B cell (primary cell): ENCODE measurements at regions not wholly inside any gene's neighbourhood (a gene's known extent, or its start where the extent isn't known, plus 50 kb on each side); places are given as distances from the start of the nearest gene placed in this dataset.
"Not testable (repeated sequence)": the region's sequence is repeated elsewhere in the genome, so short reads cannot be mapped to it uniquely, and the experiment has no call there.

Experiments
- ATAC-seq: fragments of 200-7000 bp; cut with Tn5 transposase; one replicate; pipeline ENCODE4 v1.10.0; 2021; ENCODE audit warnings: low read depth, mild to moderate bottlenecking, moderate number of reproducible peaks, moderate library complexity
- CTCF ChIA-PET: fragments of 350-600 bp; sonication (Branson Sonifier 250); formaldehyde crosslinking; loops from one replicate; lab custom pipeline; 2021; ENCODE audit warnings: antibody characterized with exemption, inconsistent platforms; lab: Charles Lee
- POLR2A ChIA-PET: fragments of 350-600 bp; sonication (Branson Sonifier 250); formaldehyde crosslinking; loops from one replicate; lab custom pipeline; 2021; ENCODE audit warnings: antibody characterized with exemption; lab: Charles Lee
- DNase-seq: peaks from one replicate; pipeline ENCODE4 v3.0.0; 2013
- H2AFZ ChIP-seq: 2 replicates; pipeline ENCODE4 v1.6.1; 2012; ENCODE audit warnings: mild to moderate bottlenecking, low read depth, low read length; ENCODE audit not compliant: insufficient read depth, poor library complexity, severe bottlenecking
- H3K27ac ChIP-seq, 2 donors: 1 replicate in 1 of 2; 2 replicates in 1 of 2; pipeline ENCODE4 v1.5.1; 2012 to 2013; ENCODE audit warnings: low read length in 2 of 2, mild to moderate bottlenecking in 2 of 2, moderate library complexity in 1 of 2
- H3K27me3 ChIP-seq, 4 experiments: fragments of 200-600 bp in 1 of 4; sonication (generic) in 1 of 4; replicated peaks in 1 of 4; 1 replicate in 2 of 4; 2 replicates in 2 of 4; pipeline versions ENCODE4 v1.6.1 to v1.7.0; 2013 to 2016; ENCODE audit warnings: low read length in 3 of 4, mild to moderate bottlenecking in 2 of 4, mixed read lengths in 1 of 4, moderate library complexity in 1 of 4; ENCODE audit not compliant: insufficient read depth in 4 of 4, control insufficient read depth in 3 of 4; ENCODE audit errors: control extremely low read depth in 1 of 4
- H3K36me3 ChIP-seq, 2 experiments: replicated peaks in 1 of 2; 1 replicate in 1 of 2; 2 replicates in 1 of 2; pipeline versions ENCODE4 v1.6.1 to v1.7.1; 2013; ENCODE audit warnings: low read length in 1 of 2; ENCODE audit not compliant: insufficient read depth in 2 of 2, control insufficient read depth in 1 of 2; ENCODE audit errors: control extremely low read depth in 1 of 2, extremely low read depth in 1 of 2
- H3K4me1 ChIP-seq, 2 donors: fragments of 200-600 bp in 1 of 2; sonication (generic) in 1 of 2; 1 replicate in 1 of 2; 2 replicates in 1 of 2; pipeline versions ENCODE4 v1.5.1 to v1.6.1; 2013 to 2017; ENCODE audit warnings: low read length in 2 of 2; ENCODE audit not compliant: control insufficient read depth in 2 of 2, insufficient read depth in 2 of 2
- H3K4me2 ChIP-seq: replicated peaks from 2 replicates; pipeline ENCODE3; 2012; ENCODE audit warnings: mild to moderate bottlenecking, low read depth, low read length; ENCODE audit not compliant: poor library complexity, severe bottlenecking
- H3K4me3 ChIP-seq, 5 experiments: fragments of 200-600 bp in 1 of 5; sonication (generic) in 1 of 5; 1 replicate in 3 of 5; 2 replicates in 2 of 5; pipeline versions ENCODE4 v1.5.1 to v1.7.0; 2011 to 2016; ENCODE audit warnings: low read length in 4 of 5, mild to moderate bottlenecking in 4 of 5, low read depth in 2 of 5, control low read depth in 1 of 5, moderate library complexity in 1 of 5; ENCODE audit not compliant: insufficient read depth in 1 of 5; ENCODE audit errors: control extremely low read depth in 1 of 5, extremely low read depth in 1 of 5
- H3K79me2 ChIP-seq: fragments of 200-600 bp; sonication (generic); one replicate; pipeline ENCODE4 v1.6.0; 2016; ENCODE audit warnings: low read length; ENCODE audit not compliant: control insufficient read depth, insufficient read depth
- H3K9ac ChIP-seq: fragments of 200-600 bp; sonication (generic); 2 replicates; pipeline ENCODE4 v1.6.1; 2017; ENCODE audit warnings: mild to moderate bottlenecking, low read length, moderate library complexity
- H3K9me3 ChIP-seq, 3 donors: one replicate each; pipeline versions ENCODE4 v1.6.1 to v1.7.1; 2013; ENCODE audit warnings: low read length in 2 of 3; ENCODE audit not compliant: control insufficient read depth in 2 of 3, insufficient read depth in 1 of 3; ENCODE audit errors: control extremely low read depth in 1 of 3
- H4K20me1 ChIP-seq: 2 replicates; pipeline ENCODE4 v1.6.0; 2012; ENCODE audit warnings: mild to moderate bottlenecking, low read length; ENCODE audit not compliant: insufficient read depth, control insufficient read depth, poor library complexity, severe bottlenecking
- H3K27ac Mint-ChIP-seq: one replicate; pipeline ENCODE4 v1.8.0; 2021; ENCODE audit warnings: mixed read lengths
- H3K27me3 Mint-ChIP-seq: one replicate; pipeline ENCODE4 v1.8.0; 2021; ENCODE audit warnings: mixed read lengths
- H3K4me1 Mint-ChIP-seq: one replicate; pipeline ENCODE4 v1.8.0; 2021; ENCODE audit warnings: mixed read lengths
- H3K4me3 Mint-ChIP-seq: one replicate; pipeline ENCODE4 v1.8.0; 2021; ENCODE audit warnings: mixed read lengths
- H3K9me3 Mint-ChIP-seq: one replicate; pipeline ENCODE4 v1.8.0; 2022; ENCODE audit warnings: mixed read lengths; ENCODE audit not compliant: insufficient read depth
- CTCF ChIP-seq: fragments of 200-600 bp; IDR thresholded peaks from one replicate; pipeline ENCODE4 v1.8.0; 2022; ENCODE audit warnings: antibody characterized with exemption, mild to moderate bottlenecking
- EZH2 ChIP-seq: IDR thresholded peaks from 2 replicates; pipeline ENCODE4 v1.6.1; 2012; ENCODE audit warnings: borderline replicate concordance, low read depth, mild to moderate bottlenecking, moderate library complexity, low read length; ENCODE audit not compliant: insufficient read depth, poor library complexity, severe bottlenecking
- WGBS: methylation state at CpG from one replicate; pipeline ENCODE4 v1.1.5; 2013; ENCODE audit warnings: missing lambda C conversion rate; ENCODE audit not compliant: insufficient coverage; 5-methylcytosine and 5-hydroxymethylcytosine counted together
- intact Hi-C: fragments of 100-400 bp; cut with micrococcal nuclease; formaldehyde crosslinking; loops from one replicate; pipeline ENCODE4 v1.10.0; 2022

- Histone ChIP-seq H2AFZ (peak overlapping the region; percentile 30), H3K4me2 (peak overlapping the region; percentile 59), H3K27me3 (no peaks in the 10 kb centered on the region), H3K4me1 (peaks cover 42 to 54% of the 10 kb centered on the region in 2 donors), H3K9me3 (peaks cover 0 to 4% (median 0%) of the 10 kb centered on the region in 3 donors), H3K4me3 (peak overlapping the region in 1 of 5 experiments; percentile 27), H3K27ac (no peak overlapping the region), H3K36me3 (no peaks in the 10 kb centered on the region), H3K9ac (no peak overlapping the region), H4K20me1 (no peaks in the 10 kb centered on the region), H3K79me2 (no peaks in the 10 kb centered on the region)
- no peaks in the 10 kb centered on the region for H3K9me3 Mint-ChIP-seq
- intact Hi-C loops, result no loop called here
- no peak overlapping the region for H3K27ac Mint-ChIP-seq
- 85% methylated on average over 3 of the region's 5 CpGs for WGBS
- POLR2A ChIA-PET, result no interaction called here
- no peaks in the 10 kb centered on the region for H3K27me3 Mint-ChIP-seq
- DNase-seq (no peak), ATAC-seq (no peak)
- TF ChIP-seq EZH2, result no peak
- TF ChIP-seq CTCF, result no peak
- H3K4me1 Mint-ChIP-seq, result peaks cover 52% of the 10 kb centered on the region
- H3K4me3 Mint-ChIP-seq, result peak overlapping the region; percentile 67
- CTCF ChIA-PET, result no interaction called here
Observed at GRCh38 chr3:194035406-194036138, 100.4 kb upstream of the HES1 start.

GRCh38 chr3:194036842-194037241, 99.1 kb upstream of the HES1 start:
- no peak overlapping the region for H3K4me3 ChIP-seq
- no peak overlapping the region for H3K27ac ChIP-seq
- H3K36me3 ChIP-seq, result no peaks in the 10 kb centered on the region
- 100% methylated on average over 5 of the region's 6 CpGs for WGBS
- H3K27me3 ChIP-seq, result no peaks in the 10 kb centered on the region
- ChIA-PET CTCF (no interaction called here), POLR2A (no interaction called here)
- no peaks in the 10 kb centered on the region for H3K79me2 ChIP-seq
- TF ChIP-seq CTCF (no peak), EZH2 (no peak)
- DNase-seq (no peak), ATAC-seq (no peak)
- peaks cover 0 to 4% (median 0%) of the 10 kb centered on the region in 3 donors for H3K9me3 ChIP-seq
- Mint-ChIP-seq H3K9me3 (no peaks in the 10 kb centered on the region), H3K4me3 (no peak overlapping the region), H3K27ac (no peak overlapping the region), H3K4me1 (peaks cover 51% of the 10 kb centered on the region), H3K27me3 (no peaks in the 10 kb centered on the region)
- H4K20me1 ChIP-seq, result no peaks in the 10 kb centered on the region
- no peak overlapping the region for H2AFZ ChIP-seq
- no peak overlapping the region for H3K4me2 ChIP-seq
- no peak overlapping the region for H3K9ac ChIP-seq
- intact Hi-C loops, result no loop called here
- H3K4me1 ChIP-seq, result peaks cover 41 to 47% of the 10 kb centered on the region in 2 donors

- H3K27me3 ChIP-seq, H3K9me3 ChIP-seq, H3K27ac Mint-ChIP-seq, DNase-seq, H3K79me2 ChIP-seq, H3K9ac ChIP-seq, POLR2A ChIA-PET, H3K9me3 Mint-ChIP-seq, H3K27me3 Mint-ChIP-seq, H2AFZ ChIP-seq, H3K27ac ChIP-seq, H3K36me3 ChIP-seq, CTCF ChIA-PET, intact Hi-C loops, H3K4me2 ChIP-seq, ATAC-seq, H3K4me3 Mint-ChIP-seq, H4K20me1 ChIP-seq, H3K4me3 ChIP-seq: not testable (repeated sequence)
- peaks cover 36% of the 10 kb centered on the region for H3K4me1 Mint-ChIP-seq
- H3K4me1 ChIP-seq, result peaks cover 26 to 32% of the 10 kb centered on the region in 2 donors
- 100% methylated on average over 2 of the region's 13 CpGs for WGBS
Observed at GRCh38 chr3:194038346-194038745, 97.6 kb upstream of the HES1 start.
